ENCODE measurements at regions not wholly inside any gene's neighbourhood (a gene's known extent, or its start where the extent isn't known, plus 50 kb on each side); places are given as distances from the start of the nearest gene placed in this dataset.

GRCh38 chr18:27887711-27888495, 289.0 kb downstream of the CDH2 start:
- H3K36me3 ChIP-seq (ENCODE audit: control insufficient read depth in 1 of 2, insufficient read depth in 2 of 2, low read length in 2 of 2) = no peaks in the 10 kb centered on the region
- ChIA-PET POLR2A (no interaction called here), CTCF (no interaction called here), RAD21 (ENCODE audit: low non-redundant PET in 1 of 2, low total read pairs in 2 of 2, uncharacterized antibody in 2 of 2, unreplicated experiment in 2 of 2) (no interaction called here)
- no peak for ATAC-seq
- H3K4me3 ChIP-seq (replicated peaks in 1 of 2; ENCODE audit: low read depth in 1 of 2, low read length in 2 of 2) = no peak overlapping the region
- intact Hi-C loops (cut with micrococcal nuclease) = no loop called here
- BruUV-seq (replicated peaks) = no TSS peak
- no peak for DNase-seq (ENCODE audit: low read depth, low spot score)
- H4K20me1 ChIP-seq (ENCODE audit: insufficient read depth) = no peaks in the 10 kb centered on the region
- no peaks in the 10 kb centered on the region for H3K9me3 ChIP-seq (ENCODE audit: control insufficient read depth in 1 of 2, insufficient read depth in 1 of 2, low read depth in 1 of 2, low read length in 2 of 2)
- H3K9me2 ChIP-seq (ENCODE audit: insufficient read depth) = no peaks in the 10 kb centered on the region
- H3K4me2 ChIP-seq (ENCODE audit: low read length) = no peak overlapping the region
- H3K79me2 ChIP-seq (ENCODE audit: insufficient read depth, low read length) = no peaks in the 10 kb centered on the region
- TF ChIP-seq FOSL1 (IDR thresholded peaks at IDR 0.05; ENCODE audit: low read depth) (no peak), REST (IDR thresholded peaks at IDR 0.05; ENCODE audit: low read depth) (no peak), ELF1 (IDR thresholded peaks at IDR 0.05; ENCODE audit: borderline replicate concordance, low read depth) (no peak), SRF (IDR thresholded peaks at IDR 0.05; ENCODE audit: low read depth) (no peak), ZNF274 (IDR thresholded peaks at IDR 0.05; ENCODE audit: low read depth, low read length) (no peak), CBX3 (IDR thresholded peaks at IDR 0.05; ENCODE audit: low read depth) (no peak), CEBPB (IDR thresholded peaks at IDR 0.05; ENCODE audit: low read depth) (no peak), RAD21 (IDR thresholded peaks at IDR 0.05; ENCODE audit: low read depth) (no peak), TCF7L2 (IDR thresholded peaks at IDR 0.05; ENCODE audit: borderline replicate concordance, extremely low read depth, insufficient read depth, insufficient read length) (no peak), YY1 (IDR thresholded peaks at IDR 0.05; ENCODE audit: extremely low read depth, insufficient replicate concordance, low read depth, low read length) (no peak), EGR1 (IDR thresholded peaks at IDR 0.05; ENCODE audit: low read depth) (no peak), POLR2A (IDR thresholded peaks at IDR 0.05; ENCODE audit: borderline replicate concordance, extremely low read depth, insufficient read depth, insufficient read length) (no peak)
- TF ChIP-seq, protein P1, sequence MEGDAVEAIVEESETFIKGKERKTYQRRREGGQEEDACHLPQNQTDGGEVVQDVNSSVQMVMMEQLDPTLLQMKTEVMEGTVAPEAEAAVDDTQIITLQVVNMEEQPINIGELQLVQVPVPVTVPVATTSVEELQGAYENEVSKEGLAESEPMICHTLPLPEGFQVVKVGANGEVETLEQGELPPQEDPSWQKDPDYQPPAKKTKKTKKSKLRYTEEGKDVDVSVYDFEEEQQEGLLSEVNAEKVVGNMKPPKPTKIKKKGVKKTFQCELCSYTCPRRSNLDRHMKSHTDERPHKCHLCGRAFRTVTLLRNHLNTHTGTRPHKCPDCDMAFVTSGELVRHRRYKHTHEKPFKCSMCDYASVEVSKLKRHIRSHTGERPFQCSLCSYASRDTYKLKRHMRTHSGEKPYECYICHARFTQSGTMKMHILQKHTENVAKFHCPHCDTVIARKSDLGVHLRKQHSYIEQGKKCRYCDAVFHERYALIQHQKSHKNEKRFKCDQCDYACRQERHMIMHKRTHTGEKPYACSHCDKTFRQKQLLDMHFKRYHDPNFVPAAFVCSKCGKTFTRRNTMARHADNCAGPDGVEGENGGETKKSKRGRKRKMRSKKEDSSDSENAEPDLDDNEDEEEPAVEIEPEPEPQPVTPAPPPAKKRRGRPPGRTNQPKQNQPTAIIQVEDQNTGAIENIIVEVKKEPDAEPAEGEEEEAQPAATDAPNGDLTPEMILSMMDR (IDR thresholded peaks at IDR 0.05 in 2 of 3, conservative IDR thresholded peaks at IDR 0.05 in 1 of 3; ENCODE audit: borderline replicate concordance in 1 of 3, insufficient read depth in 1 of 3, low read depth in 2 of 3, low read length in 2 of 3) = no peak
- peaks cover 0 to 9% of the 10 kb centered on the region in 2 experiments; a peak in 1 of 4 replicates for H3K4me1 ChIP-seq (ENCODE audit: control insufficient read depth in 1 of 2, insufficient read depth in 2 of 2, low read length in 2 of 2)
- H3K27ac ChIP-seq (ENCODE audit: low read depth, low read length) = no peak overlapping the region
- H2AFZ ChIP-seq (ENCODE audit: low read depth, low read length, poor library complexity, severe bottlenecking) = no peak overlapping the region
- H3K9ac ChIP-seq (ENCODE audit: low read length) = no peak overlapping the region
- H3K27me3 ChIP-seq (ENCODE audit: insufficient read depth, low read length) = no peaks in the 10 kb centered on the region

Data from HCT116 (cell line).